Ishikawa (cell line): ENCODE measurements at regions not wholly inside any gene's neighbourhood (a gene's known extent, or its start where the extent isn't known, plus 50 kb on each side); places are given as distances from the start of the nearest gene placed in this dataset.

ENCODE experiments used
- CREB1 ChIP-seq: IDR thresholded peaks from 2 replicates; pipeline ENCODE4 v1.6.1; 2012; ENCODE audit warnings: low read depth
- EGR1 ChIP-seq: IDR thresholded peaks from 2 replicates; pipeline ENCODE4 v1.6.1; 2012
- EP300 ChIP-seq: IDR thresholded peaks from 2 replicates; pipeline ENCODE4 v1.6.1; 2012; ENCODE audit warnings: borderline replicate concordance
- FOXM1 ChIP-seq: IDR thresholded peaks from 2 replicates; pipeline ENCODE4 v1.6.1; 2012; ENCODE audit warnings: low read depth, borderline replicate concordance
- MAX ChIP-seq: IDR thresholded peaks from 2 replicates; pipeline ENCODE4 v1.6.1; 2012
- RAD21 ChIP-seq: IDR thresholded peaks from 2 replicates; pipeline ENCODE4 v1.6.1; 2012; ENCODE audit warnings: low read depth
- REST ChIP-seq: IDR thresholded peaks from 2 replicates; pipeline ENCODE4 v1.6.1; 2012; ENCODE audit warnings: low read depth, mild to moderate bottlenecking
- TAF1 ChIP-seq: IDR thresholded peaks from 2 replicates; pipeline ENCODE4 v1.6.1; 2012; ENCODE audit warnings: low read depth, mild to moderate bottlenecking
- USF1 ChIP-seq: IDR thresholded peaks from 2 replicates; pipeline ENCODE4 v1.6.1; 2012

- no peak for TF ChIP-seq USF1
- TF ChIP-seq CREB1 = no peak
- TF ChIP-seq MAX = no peak
- no peak for TF ChIP-seq EGR1
- TF ChIP-seq EP300 = no peak
- TF ChIP-seq FOXM1 = no peak
- no peak for TF ChIP-seq RAD21
- no peak for TF ChIP-seq REST
- TF ChIP-seq TAF1 = no peak
Measured at GRCh38 chr1:36614991-36615390, 132.3 kb upstream of the CSF3R start.
